Fibroblast of skin of scalp (primary cell): ENCODE measurements at regions not wholly inside any gene's neighbourhood (a gene's known extent, or its start where the extent isn't known, plus 50 kb on each side); places are given as distances from the start of the nearest gene placed in this dataset.

Source experiments
- DNase-seq: peaks from one replicate; pipeline ENCODE4 v3.0.0-alpha.2; 2013

DNA sequence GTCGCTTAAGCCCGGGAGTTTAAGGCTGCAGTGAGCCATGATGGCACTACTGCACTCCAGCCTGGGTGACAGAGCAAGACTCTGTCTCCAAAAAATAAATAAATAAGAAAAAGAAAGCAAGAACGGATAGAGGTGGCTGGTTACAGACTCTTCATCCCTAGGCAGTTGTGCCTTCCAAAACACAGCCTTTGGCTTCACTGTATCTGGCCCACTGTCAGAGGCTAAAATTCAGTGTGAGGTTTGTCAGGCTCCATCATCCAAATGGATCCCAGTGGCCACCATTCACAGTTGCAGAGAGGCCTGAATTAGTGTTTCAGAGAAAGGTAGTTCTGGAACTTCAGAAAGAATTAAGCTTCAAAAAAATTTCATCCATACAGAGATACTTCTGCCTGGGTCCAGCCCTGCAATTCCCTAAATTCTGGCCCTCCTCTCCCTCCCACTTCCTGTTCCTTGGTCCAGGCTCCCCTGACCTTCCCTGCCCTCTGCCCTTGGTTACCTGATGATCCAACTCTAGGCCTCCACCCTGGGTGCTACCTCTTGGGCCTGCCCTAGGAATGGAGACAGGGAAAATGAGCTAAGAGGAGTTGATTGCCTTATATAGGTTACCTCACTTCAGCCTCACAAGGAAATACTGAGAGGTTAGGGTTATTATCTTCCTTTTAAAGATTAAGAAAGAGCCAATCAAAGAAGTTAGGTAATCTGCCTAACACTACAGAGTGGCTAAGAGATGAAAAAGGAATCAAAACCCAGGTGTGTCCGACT is 97.2 kb upstream of the SLC44A1 start:
- no peak for DNase-seq

DNA sequence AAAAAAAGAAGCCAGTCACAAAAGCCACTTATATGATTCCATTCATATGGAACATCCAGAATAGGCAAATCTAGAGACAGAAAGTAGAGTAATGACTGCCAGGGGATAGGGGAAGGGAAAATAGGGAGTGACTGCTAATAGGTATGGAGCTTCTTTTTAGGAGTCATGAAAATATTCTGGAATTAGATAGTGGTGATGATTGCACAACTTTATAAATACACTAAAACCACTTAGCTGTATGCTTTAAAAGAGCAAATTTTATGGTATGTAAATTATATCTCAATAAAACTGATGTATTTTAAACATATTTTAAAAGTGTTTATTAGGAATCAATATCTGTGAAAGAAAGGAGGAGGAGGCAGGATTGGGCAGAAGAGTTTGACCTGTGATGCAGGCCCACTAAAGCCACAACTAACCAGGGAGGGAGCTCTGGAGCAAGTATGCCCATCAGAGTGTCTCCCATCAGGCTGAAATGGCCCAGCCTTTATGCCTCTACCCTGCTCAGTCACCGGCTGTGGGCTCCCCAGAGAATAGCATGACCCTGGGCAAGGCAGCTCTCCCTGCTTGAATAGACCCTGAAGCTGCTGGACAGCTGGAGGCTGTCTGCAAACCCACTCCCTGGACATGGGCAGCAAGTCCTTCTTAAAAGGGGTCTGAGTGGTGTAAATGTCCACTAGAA is 96.0 kb upstream of the SLC44A1 start:
- DNase-seq = no peak

DNA sequence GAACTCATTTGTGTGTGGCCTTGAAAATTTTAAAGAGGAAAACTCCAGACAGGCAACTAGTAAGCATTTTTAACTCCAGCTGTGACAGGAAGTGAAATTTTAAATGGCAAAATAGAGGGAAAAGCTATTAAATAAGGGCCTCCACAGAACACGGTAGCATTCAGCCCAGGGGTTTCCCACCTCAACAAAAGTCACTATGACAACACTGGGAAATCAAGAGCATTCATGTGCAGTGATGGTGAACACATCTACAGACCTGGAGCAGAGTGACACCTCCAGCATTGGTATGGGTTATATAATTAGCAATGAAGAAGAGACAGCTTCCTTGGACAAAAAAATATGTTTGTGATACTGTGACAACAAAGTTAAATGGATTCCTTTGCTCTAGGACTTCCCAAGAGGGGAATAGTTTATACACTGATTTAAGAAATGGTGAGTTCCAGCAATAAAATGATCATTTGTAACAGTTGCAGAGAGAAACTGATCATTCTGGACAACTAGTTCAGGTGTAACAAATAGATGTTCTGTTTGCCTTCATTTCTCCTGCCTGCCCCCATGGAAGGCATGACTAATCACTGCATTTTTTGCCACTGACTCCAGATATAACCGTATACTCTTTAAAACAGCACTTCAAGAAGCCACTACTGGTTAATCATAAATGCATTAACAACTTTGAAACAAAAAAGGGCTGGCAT is 93.3 kb upstream of the SLC44A1 start:
- peak; percentile 44 for DNase-seq

DNA sequence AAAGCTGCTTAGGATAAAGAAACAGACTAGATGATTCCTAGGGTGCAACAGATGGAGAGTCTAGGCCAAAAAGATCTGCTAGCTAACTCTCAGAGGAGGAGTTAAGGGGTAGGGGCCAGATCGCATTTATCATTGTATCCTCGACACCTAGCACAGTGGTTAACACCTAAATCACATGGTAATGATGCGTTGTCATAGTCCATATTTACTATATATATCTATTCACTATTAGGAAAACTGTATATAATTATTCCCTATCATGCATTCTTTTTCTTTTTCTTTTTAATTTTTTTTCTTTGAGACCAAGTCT is 92.8 kb upstream of the SLC44A1 start:
- no peak for DNase-seq

DNA sequence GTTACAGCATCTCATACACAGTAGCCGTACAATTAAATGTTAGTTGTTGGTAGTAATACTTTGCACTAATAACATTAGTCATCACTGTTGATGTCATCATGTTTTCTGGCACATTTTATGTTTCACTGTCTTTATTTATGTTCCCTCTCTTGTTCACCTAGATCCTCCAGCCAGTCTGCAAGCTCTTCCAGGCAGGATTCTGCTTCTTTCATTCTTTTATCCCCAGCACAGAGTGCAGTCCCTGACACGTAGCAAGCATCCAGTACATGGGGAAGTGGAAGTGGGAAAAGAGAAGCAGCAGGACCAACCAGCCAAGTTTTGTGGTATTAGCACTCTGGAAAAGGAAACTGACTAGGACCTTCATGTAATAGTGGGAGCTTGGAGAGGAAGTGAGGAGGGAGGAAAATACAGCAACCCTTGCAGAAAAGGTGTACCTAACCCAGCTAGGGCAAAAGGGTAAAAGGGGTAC is 89.7 kb upstream of the SLC44A1 start:
- peak; percentile 31 for DNase-seq

DNA sequence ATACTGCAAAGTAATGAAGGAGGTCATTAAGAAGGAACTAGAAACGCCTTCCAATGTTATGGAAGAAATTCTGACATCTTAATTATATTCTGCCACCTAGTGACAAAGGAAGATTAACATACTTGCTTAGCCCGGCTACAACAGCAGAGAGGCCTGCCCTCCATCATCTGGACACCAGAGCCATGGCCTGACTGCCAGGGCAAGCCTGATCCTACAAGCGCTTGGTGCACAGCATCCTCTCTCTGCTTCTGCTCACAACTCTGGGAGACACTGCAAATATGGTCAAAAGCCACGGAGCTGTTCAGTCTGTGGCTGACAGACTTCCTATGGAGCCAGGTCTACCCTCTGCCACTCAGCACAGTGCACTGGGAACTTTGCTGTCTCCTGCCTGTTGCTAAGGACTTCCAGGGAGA is 87.3 kb upstream of the SLC44A1 start:
- peak; percentile 73 for DNase-seq

DNA sequence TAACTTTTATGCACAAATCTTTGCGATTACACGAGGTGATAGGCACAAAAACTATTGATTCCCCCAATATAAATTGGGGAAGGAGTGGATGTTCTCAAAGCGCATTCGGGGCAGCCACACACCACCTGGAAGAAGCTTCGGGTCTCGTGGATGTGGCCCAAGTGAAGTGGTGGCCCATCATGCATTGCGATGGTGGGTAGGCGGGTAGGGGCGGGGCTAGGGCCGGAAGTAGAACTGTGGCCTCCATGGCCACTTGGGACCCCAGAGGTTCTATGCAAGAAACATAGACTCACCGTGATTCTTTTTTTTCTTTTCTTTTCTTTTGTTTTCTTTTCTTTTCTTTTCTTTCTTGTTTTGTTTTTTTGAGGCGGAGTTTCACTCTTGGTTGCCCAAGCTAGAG is 86.4 kb upstream of the SLC44A1 start:
- DNase-seq = no peak

DNA sequence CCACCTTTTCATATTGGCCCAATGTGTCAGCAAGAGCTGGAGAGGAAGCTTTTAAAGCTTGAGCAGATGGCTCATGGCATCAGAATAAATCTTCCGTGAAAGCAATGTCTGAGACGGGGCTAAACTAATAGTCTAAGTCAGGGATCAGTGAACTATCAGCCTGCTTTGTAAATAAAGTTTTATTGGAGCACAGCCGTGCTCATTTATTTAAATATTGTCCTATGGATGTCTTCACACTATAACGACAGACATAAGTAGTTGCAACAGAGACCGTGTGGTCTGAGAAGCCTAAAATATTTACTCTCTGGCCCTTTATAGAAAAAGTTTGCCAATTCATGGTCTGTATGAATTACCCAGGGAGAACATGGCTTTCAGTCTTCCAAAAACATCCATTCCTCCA is 85.6 kb upstream of the SLC44A1 start:
- DNase-seq = no peak

DNA sequence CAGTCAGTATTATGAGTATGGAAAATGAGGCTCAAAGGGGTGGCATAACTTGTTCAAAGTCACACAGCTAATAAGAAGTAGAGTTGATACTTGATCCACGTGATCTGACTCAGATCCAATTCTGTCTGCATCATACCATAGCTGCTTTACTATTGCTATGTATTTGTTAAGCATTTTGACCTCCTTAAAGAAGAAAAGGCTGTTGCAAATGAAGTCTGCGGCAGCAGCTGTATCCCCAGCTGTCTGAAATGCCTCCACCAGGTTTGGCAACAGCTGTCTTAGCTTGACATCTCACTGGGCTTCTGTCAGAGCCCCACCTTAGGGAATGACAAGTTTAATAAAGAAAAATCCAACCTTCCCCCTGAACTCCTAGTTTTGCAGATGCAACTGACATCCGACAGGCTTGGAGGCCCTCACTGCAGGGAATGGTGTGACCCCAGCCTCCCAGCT is 75.6 kb upstream of the SLC44A1 start:
- peak; percentile 13 for DNase-seq

DNA sequence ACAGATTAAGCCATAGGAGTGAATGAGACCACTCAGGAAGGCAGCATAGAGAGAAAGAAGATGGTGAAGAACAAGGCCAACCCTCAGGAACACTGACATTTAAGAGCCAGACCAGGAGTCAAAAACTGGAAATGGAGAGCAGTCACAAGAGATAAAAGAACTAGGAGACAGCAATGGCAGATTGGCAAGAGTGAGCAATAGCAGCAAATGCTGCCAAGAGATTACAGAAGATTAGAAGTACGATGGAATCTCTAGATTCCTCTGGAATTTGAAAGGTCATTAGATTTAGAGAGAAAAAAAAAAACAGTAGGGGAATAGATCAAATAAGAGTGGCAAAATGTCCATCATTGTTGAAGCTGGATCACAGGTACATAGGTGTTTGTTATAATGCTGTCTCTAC is 73.4 kb upstream of the SLC44A1 start:
- no peak for DNase-seq

DNA sequence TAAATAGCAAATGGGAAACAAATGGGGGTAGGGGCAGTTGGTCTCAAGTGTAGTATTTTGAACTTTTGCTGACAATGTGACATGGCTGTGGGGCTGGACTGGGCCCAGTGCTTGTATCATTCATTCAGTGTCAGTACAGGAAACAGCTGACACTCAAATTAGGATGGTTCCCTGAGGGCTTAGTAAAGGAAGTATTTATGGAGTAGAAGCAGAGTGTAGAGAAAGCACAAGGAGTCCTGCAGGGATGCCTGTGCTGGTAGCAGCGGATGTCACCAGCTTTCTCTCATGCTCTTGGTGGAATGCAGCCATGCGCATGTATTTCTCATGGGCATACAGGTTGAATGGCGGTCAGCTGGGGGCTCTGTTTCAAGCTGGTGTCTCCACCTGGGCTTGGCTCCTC is 72.9 kb upstream of the SLC44A1 start:
- no peak for DNase-seq

DNA sequence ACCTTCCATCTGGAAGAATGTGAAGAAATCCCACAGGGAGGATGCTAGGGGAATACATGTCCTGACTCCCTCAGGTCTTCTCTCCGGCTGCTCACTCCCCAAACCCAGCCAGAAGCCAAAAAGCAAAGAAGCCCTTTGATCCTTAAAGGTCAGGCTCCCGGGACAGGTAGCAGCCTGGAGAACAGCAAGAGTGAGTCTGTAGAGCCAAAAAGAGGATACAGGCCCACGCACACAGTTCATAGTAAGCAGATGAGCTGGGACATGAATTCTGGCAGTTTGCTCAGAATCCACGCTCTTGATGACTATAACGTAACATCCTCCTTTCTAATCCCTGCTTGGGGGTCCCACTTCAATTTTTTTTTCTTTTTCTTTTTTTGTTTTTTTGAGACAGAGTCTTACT is 72.0 kb upstream of the SLC44A1 start:
- DNase-seq = no peak

DNA sequence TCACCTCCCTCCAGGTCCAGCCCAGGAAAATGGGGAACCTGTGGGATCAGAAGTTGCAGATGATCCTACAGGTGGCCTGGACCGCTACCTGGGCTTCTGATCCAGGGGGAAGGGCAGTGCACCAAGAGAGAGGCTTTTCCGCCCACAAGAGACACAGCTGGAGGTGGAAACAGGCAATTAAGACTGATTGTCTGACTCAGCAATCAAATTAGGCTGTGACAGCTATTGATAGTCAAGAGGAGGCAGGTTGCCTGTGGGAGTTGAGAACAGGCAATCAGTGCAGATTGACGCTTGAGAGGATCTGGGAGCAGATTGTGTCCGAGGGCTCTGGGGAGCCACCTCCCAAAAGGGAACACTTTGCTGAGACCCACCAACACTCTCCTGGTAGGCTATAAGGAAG is 71.1 kb upstream of the SLC44A1 start:
- DNase-seq = no peak

DNA sequence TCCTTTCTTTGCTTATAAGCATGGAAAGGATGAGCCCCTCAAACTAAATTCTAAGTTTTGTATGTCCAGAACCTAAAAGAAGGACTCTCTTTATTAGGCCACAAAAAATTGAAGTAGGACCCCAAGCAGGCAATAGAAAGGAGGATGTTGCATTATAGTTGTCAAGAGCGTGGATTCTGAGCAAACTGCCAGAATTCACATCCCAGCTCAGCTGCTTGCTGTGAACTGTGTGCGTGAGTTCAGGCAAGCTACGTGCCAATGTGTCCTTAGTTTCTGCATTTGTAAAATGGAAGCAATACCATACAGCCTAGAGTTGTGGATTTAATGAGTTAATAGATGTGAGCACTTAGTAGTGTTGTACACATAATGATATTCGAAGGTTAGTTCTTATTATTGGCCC is 70.6 kb upstream of the SLC44A1 start:
- no peak for DNase-seq

DNA sequence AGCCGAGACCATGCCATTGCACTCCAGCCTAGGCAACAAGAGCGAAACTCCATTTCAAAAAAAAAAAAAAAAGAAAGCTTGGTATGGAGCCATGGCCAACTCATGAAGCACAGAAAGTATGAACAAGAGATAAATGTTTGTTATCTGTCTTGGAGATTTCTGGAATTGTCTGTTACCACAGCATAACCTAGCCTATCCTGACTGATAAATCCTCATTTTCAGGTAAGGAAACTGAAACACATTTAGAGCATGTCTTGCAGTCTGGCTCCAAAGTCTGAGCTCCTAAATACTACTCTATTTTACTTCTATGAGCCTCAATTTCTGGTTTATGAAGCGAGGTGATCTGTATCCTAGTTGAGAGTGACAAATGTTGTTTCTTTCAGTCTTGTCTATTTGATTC is 68.3 kb upstream of the SLC44A1 start:
- no peak for DNase-seq

DNA sequence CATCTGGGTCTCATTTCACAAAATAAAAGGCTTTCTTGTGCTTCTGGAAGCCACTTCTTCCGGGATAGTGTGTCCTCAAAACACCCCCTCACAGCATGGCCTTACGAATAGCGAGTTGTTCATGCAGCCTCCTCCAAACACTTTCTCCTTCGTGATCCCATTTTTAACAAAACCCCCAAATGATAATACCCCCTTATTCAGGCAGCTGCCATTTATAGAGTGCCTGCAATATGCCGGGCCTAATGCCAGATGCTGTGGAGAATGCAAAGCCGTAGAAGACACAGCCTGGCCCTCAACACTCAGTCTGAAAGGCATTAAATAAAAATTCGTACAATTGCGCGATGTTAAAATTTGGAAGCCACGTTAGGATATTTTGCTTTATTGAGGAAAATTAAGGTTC is 66.4 kb upstream of the SLC44A1 start:
- no peak for DNase-seq

DNA sequence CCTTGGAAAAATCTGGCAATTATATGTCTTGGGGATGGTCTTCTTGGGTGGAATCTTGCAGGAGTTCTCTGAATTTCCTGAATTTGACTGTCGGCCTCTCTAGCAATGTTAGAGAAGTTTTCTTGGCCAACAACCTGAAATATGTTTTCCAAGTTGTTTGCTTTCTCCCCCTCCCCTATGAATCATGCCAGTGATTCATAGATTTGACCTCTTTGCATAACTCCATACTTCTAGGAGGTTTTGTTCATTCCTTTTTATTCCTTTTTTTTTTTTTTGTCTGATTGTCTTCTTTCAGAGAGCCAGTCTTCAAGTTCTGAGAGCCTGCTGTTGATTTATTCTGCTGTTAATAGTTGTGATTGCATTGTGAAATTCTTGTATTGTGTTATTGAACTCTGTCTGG is 56.7 kb upstream of the SLC44A1 start:
- DNase-seq = peak; percentile 84

DNA sequence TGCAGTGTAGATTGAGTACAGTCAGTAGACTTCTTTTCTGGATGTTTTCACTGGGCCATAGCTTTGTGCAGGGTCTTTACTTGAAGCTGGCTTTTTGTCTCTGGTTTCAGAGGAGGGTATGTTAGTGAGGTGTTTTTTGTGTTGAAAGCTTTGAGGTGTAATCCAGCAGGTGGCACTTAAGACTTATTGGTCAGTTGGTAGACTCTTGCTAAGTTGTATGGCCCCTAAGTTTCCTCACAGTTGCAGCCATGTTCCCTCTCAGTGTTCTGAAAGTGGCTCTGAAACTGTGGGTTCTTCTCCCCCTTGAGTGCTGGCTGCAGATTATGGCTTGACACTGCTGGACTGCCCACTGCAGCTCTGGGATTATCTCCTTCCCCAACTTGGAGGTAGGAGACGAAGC is 55.7 kb upstream of the SLC44A1 start:
- no peak for DNase-seq

DNA sequence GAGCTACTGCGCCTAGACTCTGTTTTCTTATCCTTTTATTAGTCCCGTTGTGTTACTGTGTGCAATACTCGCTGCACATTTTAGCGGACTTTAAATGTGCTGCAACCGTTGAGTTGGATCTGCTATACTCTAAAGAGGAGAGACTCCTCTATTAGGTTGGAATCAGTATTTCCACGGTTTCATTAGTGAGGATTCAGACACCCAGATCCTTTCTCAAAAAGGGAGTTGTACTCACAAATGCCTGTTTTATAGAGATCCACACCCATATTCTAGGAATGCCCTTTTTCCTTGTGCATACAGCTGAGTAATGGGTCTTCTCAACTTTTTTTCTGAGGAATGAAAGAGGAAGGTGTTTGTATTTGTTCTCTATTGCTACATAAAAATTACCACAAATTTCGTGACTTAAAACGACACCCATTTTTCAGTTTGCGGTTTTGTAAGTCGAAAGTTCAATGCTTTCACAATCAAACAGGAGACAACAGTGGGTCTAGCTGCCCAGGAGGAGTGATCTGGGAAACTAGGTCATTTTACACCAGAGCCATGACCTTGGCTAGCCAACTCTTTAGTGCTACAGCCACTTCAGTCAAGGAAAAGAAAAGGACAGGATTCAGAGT is 52.8 kb upstream of the SLC44A1 start:
- no peak for DNase-seq

DNA sequence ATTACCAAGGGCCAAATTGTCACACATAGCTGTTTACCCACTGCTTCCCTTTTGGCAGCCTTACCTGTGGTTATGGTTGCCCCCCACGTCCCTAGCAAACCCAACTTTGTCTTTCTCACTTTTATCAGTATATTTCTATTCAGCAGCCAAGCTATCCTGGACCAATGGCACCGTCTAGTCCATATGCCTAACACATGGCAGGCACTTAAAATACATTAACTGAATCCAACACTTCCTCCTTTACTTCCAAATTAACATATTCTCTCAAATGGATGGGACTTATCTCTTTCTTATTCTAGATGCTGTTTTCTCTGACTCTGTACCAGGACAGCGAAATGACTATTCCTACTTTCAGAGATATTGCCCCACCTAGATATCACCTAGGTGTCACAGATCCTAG is 50.9 kb upstream of the SLC44A1 start:
- no peak for DNase-seq

DNA sequence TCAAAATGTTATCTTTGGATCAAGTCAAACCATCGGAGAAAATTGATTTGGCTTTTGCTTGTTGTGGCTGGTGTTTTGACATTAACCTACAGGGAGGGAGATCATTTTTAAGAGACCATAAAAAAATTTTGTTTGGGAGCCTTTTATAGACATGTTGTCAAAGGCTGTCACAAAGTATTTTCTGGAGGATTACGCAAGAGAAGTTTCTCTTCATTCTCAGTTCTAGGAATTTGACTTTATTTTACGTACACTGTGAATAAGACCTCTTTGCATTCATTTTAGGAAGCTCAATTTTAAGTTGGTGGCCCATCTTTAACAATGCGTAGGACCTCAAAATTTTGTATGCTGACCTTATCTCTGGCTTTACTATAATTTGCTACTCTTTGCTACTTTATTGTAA is 50.2 kb upstream of the SLC44A1 start:
- no peak for DNase-seq
